HG03025 (cell line): ENCODE measurements at regions not wholly inside any gene's neighbourhood (a gene's known extent, or its start where the extent isn't known, plus 50 kb on each side); places are given as distances from the start of the nearest gene placed in this dataset.

Source experiments
- ATAC-seq: cut with Tn5 transposase; IDR thresholded peaks from one replicate; pipeline ENCODE4 v1.9.1; 2021; ENCODE audit warnings: mild to moderate bottlenecking, moderate library complexity; ENCODE audit not compliant: unreplicated experiment, low FRiP score

GRCh38 chr16:9500872-9501271 is 409.4 kb downstream of the HAPSTR1 start:
- ATAC-seq = no peak

- no peak for ATAC-seq
Observed at GRCh38 chr16:9503251-9503984, 412.0 kb downstream of the HAPSTR1 start.

- ATAC-seq = no peak
Observed at GRCh38 chr16:9508328-9508936, 417.0 kb downstream of the HAPSTR1 start.

GRCh38 chr16:9509663-9510062 is 418.2 kb downstream of the HAPSTR1 start:
- no peak for ATAC-seq

GRCh38 chr16:9511389-9511788 is 419.9 kb downstream of the HAPSTR1 start:
- ATAC-seq = no peak

GRCh38 chr16:9516444-9516843 is 425.0 kb downstream of the HAPSTR1 start:
- ATAC-seq = no peak

- ATAC-seq = no peak
Observed at GRCh38 chr16:9518051-9518450, 426.6 kb downstream of the HAPSTR1 start.

GRCh38 chr16:9518581-9518980 is 427.1 kb downstream of the HAPSTR1 start:
- no peak for ATAC-seq

GRCh38 chr16:9521749-9522370 is 430.4 kb downstream of the HAPSTR1 start:
- ATAC-seq = no peak

GRCh38 chr16:9522614-9523013 is 431.2 kb downstream of the HAPSTR1 start:
- ATAC-seq = no peak

GRCh38 chr16:9523994-9524393 is 432.6 kb downstream of the HAPSTR1 start:
- no peak for ATAC-seq

GRCh38 chr16:9525037-9525436 is 433.6 kb downstream of the HAPSTR1 start:
- no peak for ATAC-seq

GRCh38 chr16:9526791-9527190 is 435.3 kb downstream of the HAPSTR1 start:
- no peak for ATAC-seq

- ATAC-seq = no peak
Observed at GRCh38 chr16:9527976-9528375, 436.5 kb downstream of the HAPSTR1 start.

- ATAC-seq = no peak
Observed at GRCh38 chr16:9528511-9529079, 437.2 kb downstream of the HAPSTR1 start.

GRCh38 chr16:9533042-9533441 is 441.6 kb downstream of the HAPSTR1 start:
- ATAC-seq = no peak

GRCh38 chr16:9534759-9535158 is 443.3 kb downstream of the HAPSTR1 start:
- no peak for ATAC-seq

GRCh38 chr16:9536905-9537304 is 445.5 kb downstream of the HAPSTR1 start:
- ATAC-seq = no peak

- no peak for ATAC-seq
Observed at GRCh38 chr16:9539346-9539745, 447.9 kb downstream of the HAPSTR1 start.

GRCh38 chr16:9541723-9542122 is 450.3 kb downstream of the HAPSTR1 start:
- no peak for ATAC-seq

- ATAC-seq = no peak
Observed at GRCh38 chr16:9542165-9542755, 450.8 kb downstream of the HAPSTR1 start.
